Kidney (tissue), 13 donors: ENCODE measurements at regions not wholly inside any gene's neighbourhood (a gene's known extent, or its start where the extent isn't known, plus 50 kb on each side); places are given as distances from the start of the nearest gene placed in this dataset.

Experiments
- DNase-seq, 5 donors: peaks; one replicate each; pipeline ENCODE4 v3.0.0-alpha.2; 2013 to 2020
- FAIRE-seq: peaks from 2 replicates; lab custom pipeline; 2012; peaks lifted over from hg19 to GRCh38; lab: Jason Lieb, UNC
- H3K27ac ChIP-seq, 2 donors: one replicate each; pipeline ENCODE4 v1.7.0; 2013; ENCODE audit warnings: low read depth in 2 of 2, low read length in 2 of 2, inconsistent platforms in 1 of 2
- H3K27me3 ChIP-seq: one replicate; pipeline ENCODE4 v1.7.1; 2013; ENCODE audit warnings: low read length, inconsistent platforms; ENCODE audit not compliant: control insufficient read depth, insufficient read depth
- H3K36me3 ChIP-seq, 3 donors: one replicate each; pipeline versions ENCODE4 v1.7.0 to v1.7.1; 2013; ENCODE audit warnings: low read length in 3 of 3, control low read depth in 1 of 3, inconsistent platforms in 1 of 3; ENCODE audit not compliant: insufficient read depth in 3 of 3, control insufficient read depth in 2 of 3
- H3K4me1 ChIP-seq, 3 donors: one replicate each; pipeline versions ENCODE4 v1.7.0 to v1.7.1; 2013; ENCODE audit warnings: low read length in 3 of 3, inconsistent platforms in 1 of 3, low read depth in 1 of 3; ENCODE audit not compliant: control insufficient read depth in 2 of 3, insufficient read depth in 2 of 3
- H3K4me3 ChIP-seq, 3 donors: one replicate each; pipeline versions ENCODE4 v1.7.0 to v1.8.1; 2013; ENCODE audit warnings: low read length in 3 of 3, control low read depth in 1 of 3, inconsistent platforms in 1 of 3
- H3K9ac ChIP-seq, 3 donors: one replicate each; pipeline versions ENCODE4 v1.7.0 to v1.7.1; 2013; ENCODE audit warnings: low read length in 3 of 3, control low read depth in 1 of 3, inconsistent platforms in 1 of 3
- H3K9me3 ChIP-seq, 3 donors: one replicate each; pipeline versions ENCODE4 v1.7.0 to v1.7.1; 2013; ENCODE audit warnings: low read length in 3 of 3, control low read depth in 1 of 3, inconsistent platforms in 1 of 3; ENCODE audit not compliant: control insufficient read depth in 2 of 3, insufficient read depth in 1 of 3
- CTCF ChIP-seq: IDR thresholded peaks from 3 replicates; pipeline ENCODE4 v1.5.1; 2012; ENCODE audit warnings: mild to moderate bottlenecking, moderate library complexity, borderline replicate concordance; ENCODE audit not compliant: insufficient read depth; ENCODE audit errors: extremely low read depth
- intact Hi-C: fragments of 100-400 bp; cut with DNase I; formaldehyde crosslinking; loops from one replicate; pipeline ENCODE4 v1.11.1; 2022
- donor health status: control.
- donor health status: control.
- donor health status: control.
- donor health status: control.
- donor health status: control.
- donor health status: DM: yes; HTN: yes; CAD: no.
- donor health status: Normal renal cell carcinoma (clear cell type).

- Histone ChIP-seq H3K36me3 (no peaks in the 10 kb centered on the region), H3K27ac (no peak overlapping the region), H3K27me3 (no peaks in the 10 kb centered on the region), H3K4me1 (peaks cover 0 to 2% (median 0%) of the 10 kb centered on the region in 3 donors), H3K9me3 (no peaks in the 10 kb centered on the region), H3K9ac (no peak overlapping the region), H3K4me3 (no peak overlapping the region)
- no peak for TF ChIP-seq CTCF
- intact Hi-C loops = no loop called here
- FAIRE-seq = no peak
- peak in 1 of 5 donors; percentile 9 for DNase-seq
These were observed 155.9 kb upstream of the KLF4 start for GRCh38 chr9:107645464-107645833.

DNA sequence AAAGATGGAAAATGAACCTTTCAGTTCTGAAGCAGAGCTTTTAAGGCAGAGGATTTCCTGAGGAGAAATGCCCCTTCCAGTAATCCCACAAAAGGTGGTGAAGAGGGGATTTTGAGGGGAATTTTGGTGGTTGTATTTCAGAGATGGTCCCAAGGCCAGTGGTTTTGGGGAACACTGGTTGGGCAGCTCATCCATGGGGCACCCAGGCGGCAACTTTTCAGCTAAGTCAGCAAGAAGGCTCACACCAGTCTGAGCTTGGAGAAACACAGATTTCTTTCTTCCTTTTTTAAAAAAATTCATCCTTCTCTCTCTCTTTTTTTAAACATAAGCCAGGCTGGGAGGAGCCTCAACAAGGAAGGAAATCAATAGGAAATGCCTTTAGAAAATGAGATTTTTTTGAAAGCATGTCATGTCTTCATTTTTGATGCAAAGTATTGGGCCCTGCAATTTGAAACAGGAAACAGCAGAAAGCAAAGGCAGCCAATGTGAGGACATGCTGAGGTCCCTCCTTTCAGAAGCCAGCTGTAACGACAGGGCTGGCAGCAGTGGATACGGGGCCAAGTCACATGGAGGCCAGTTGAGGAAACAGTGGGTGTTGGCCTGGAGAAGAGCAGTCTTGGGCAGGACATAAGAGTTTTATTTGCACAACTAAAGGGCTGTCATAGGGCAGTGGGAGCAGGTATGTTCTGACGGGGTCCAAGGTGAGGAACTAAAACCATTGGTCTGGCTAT lies 155.3 kb upstream of the KLF4 start:
- H3K4me1 ChIP-seq = peaks cover 0 to 2% (median 0%) of the 10 kb centered on the region in 3 donors

GRCh38 chr9:107639426-107639825 lies 149.9 kb upstream of the KLF4 start:
- Histone ChIP-seq H3K9ac (no peak overlapping the region), H3K4me1 (peaks cover 0 to 7% (median 4%) of the 10 kb centered on the region in 3 donors), H3K9me3 (no peaks in the 10 kb centered on the region), H3K4me3 (no peak overlapping the region), H3K36me3 (no peaks in the 10 kb centered on the region), H3K27me3 (no peaks in the 10 kb centered on the region), H3K27ac (peak overlapping the region in 1 of 2 donors; percentile 97)
- peak in 3 of 5 donors; percentile 31 to 60 (median 54) for DNase-seq
- no peak for FAIRE-seq
- TF ChIP-seq CTCF = no peak
- intact Hi-C loops = no loop called here

More for the DNA sequence above, 155.3 kb upstream of the KLF4 start:
- no peaks in the 10 kb centered on the region for H3K27me3 ChIP-seq
- no peak for TF ChIP-seq CTCF
- no peak for FAIRE-seq
- H3K9me3 ChIP-seq = no peaks in the 10 kb centered on the region
- intact Hi-C loops = no loop called here
- H3K27ac ChIP-seq = peak overlapping the region in 1 of 2 donors; percentile 30
- H3K9ac ChIP-seq = no peak overlapping the region
- peak in 3 of 5 donors; percentile 25 to 84 (median 63) for DNase-seq
- H3K4me3 ChIP-seq = no peak overlapping the region
- H3K36me3 ChIP-seq = no peaks in the 10 kb centered on the region
